Common myeloid progenitor, CD34-positive (primary cell): ENCODE measurements at regions not wholly inside any gene's neighbourhood (a gene's known extent, or its start where the extent isn't known, plus 50 kb on each side); places are given as distances from the start of the nearest gene placed in this dataset.

Experiments
- CTCF ChIA-PET: fragments of 350-600 bp; sonication (Branson Sonifier 250); formaldehyde crosslinking; loops from one replicate; lab custom pipeline; 2021; ENCODE audit warnings: antibody characterized with exemption; lab: Charles Lee
- POLR2A ChIA-PET: fragments of 350-600 bp; sonication (Branson Sonifier 250); formaldehyde crosslinking; loops from one replicate; lab custom pipeline; 2021; ENCODE audit warnings: antibody characterized with exemption; lab: Charles Lee
- DNase-seq, 3 donors: peaks; one replicate each; pipeline versions ENCODE4 v3.0.0 to v3.0.0-alpha.2; 2013
- H3K27ac ChIP-seq, 2 experiments: 1 replicate in 1 of 2; 2 replicates in 1 of 2; pipeline ENCODE4 v1.7.0; 2013; ENCODE audit warnings: inconsistent platforms in 2 of 2, low read length in 2 of 2, mild to moderate bottlenecking in 2 of 2, low read depth in 1 of 2, moderate library complexity in 1 of 2; ENCODE audit not compliant: severe bottlenecking in 2 of 2, insufficient read depth in 1 of 2, poor library complexity in 1 of 2
- H3K27me3 ChIP-seq, 5 experiments: replicated peaks in 2 of 5; 1 replicate in 3 of 5; 2 replicates in 2 of 5; pipeline versions ENCODE4 v1.6.1 to v1.7.0; 2013; ENCODE audit warnings: low read length in 4 of 5, mild to moderate bottlenecking in 2 of 5, moderate library complexity in 2 of 5, inconsistent platforms in 1 of 5; ENCODE audit not compliant: insufficient read depth in 5 of 5, control insufficient read depth in 4 of 5
- H3K36me3 ChIP-seq, 4 experiments: 1 replicate in 2 of 4; 2 replicates in 2 of 4; pipeline versions ENCODE4 v1.6.1 to v1.7.0; 2013; ENCODE audit warnings: low read length in 3 of 4, control low read depth in 1 of 4, mild to moderate bottlenecking in 1 of 4; ENCODE audit not compliant: control insufficient read depth in 4 of 4, insufficient read depth in 4 of 4
- H3K4me1 ChIP-seq, 4 experiments: 1 replicate in 3 of 4; 2 replicates in 1 of 4; pipeline versions ENCODE4 v1.6.1 to v1.7.1; 2013; ENCODE audit warnings: low read length in 3 of 4, mild to moderate bottlenecking in 3 of 4, control low read depth in 1 of 4, inconsistent platforms in 1 of 4, moderate library complexity in 1 of 4; ENCODE audit not compliant: control insufficient read depth in 4 of 4, insufficient read depth in 4 of 4; ENCODE audit errors: control extremely low read depth in 1 of 4
- H3K4me3 ChIP-seq, 7 experiments: 1 replicate in 4 of 7; 2 replicates in 3 of 7; pipeline versions ENCODE4 v1.5.1 to v1.7.0; 2013; ENCODE audit warnings: mild to moderate bottlenecking in 7 of 7, low read length in 6 of 7, moderate library complexity in 6 of 7, inconsistent platforms in 2 of 7, low read depth in 2 of 7, control low read depth in 1 of 7; ENCODE audit not compliant: insufficient read depth in 4 of 7, control insufficient read depth in 1 of 7; ENCODE audit errors: extremely low read depth in 1 of 7
- H3K9me3 ChIP-seq, 5 experiments: 1 replicate in 4 of 5; 2 replicates in 1 of 5; pipeline versions ENCODE4 v1.6.1 to v1.7.1; 2013; ENCODE audit warnings: low read length in 4 of 5, mild to moderate bottlenecking in 2 of 5, inconsistent platforms in 1 of 5, low read depth in 1 of 5, moderate library complexity in 1 of 5; ENCODE audit not compliant: control insufficient read depth in 4 of 5, insufficient read depth in 2 of 5; ENCODE audit errors: control extremely low read depth in 1 of 5
- WGBS: methylation state at CpG from one replicate; pipeline ENCODE4 v1.1.5; 2013; ENCODE audit not compliant: insufficient coverage; 5-methylcytosine and 5-hydroxymethylcytosine counted together

DNA sequence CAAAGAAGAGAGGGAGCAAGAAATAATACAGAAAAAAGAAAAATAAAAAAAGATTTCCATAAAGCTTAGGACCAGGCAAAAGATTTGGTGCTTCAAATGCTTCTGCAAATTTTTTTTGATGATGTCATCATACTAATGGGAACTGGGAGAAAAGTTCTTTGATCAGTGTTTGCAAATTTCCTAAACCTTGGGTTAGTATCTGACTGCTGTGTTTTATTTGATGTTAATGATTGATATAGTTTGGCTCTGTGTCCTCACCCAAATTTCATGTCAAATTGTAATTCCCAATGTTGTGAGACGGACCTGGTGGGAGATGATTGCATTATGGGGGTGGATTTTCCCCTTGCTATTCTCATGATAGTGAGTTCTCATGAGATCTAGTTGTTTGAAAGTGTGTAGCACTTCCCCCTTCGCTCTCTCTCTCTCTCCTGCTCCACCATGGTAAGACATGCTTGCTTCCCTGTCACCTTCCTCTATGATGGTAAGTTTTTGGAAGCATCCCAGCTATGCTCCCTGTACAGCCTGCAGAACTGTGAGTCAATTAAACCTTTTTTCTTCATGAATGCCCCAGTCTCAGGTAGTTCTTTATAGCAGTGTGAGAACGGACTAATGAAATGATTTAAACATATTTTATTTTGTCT, 72.6 kb downstream of the TMEM100 start:
- peaks cover 0 to 3% (median 0%) of the 10 kb centered on the region in 5 experiments for H3K9me3 ChIP-seq
- ChIA-PET POLR2A (no interaction called here), CTCF (interaction anchor here (1.6 kb wide), 1 partner anchor 9 kb away, joined by 5 read pairs; no protein-coding TSS in a partner anchor)
- H3K4me3 ChIP-seq, result no peak overlapping the region
- DNase-seq, result no peak
- 100% methylated on average over 1 of the region's 3 CpGs for WGBS
- H3K36me3 ChIP-seq, result no peaks in the 10 kb centered on the region
- no peaks in the 10 kb centered on the region for H3K27me3 ChIP-seq
- peaks cover 0 to 2% (median 0%) of the 10 kb centered on the region in 4 experiments for H3K4me1 ChIP-seq
- no peak overlapping the region for H3K27ac ChIP-seq

DNA sequence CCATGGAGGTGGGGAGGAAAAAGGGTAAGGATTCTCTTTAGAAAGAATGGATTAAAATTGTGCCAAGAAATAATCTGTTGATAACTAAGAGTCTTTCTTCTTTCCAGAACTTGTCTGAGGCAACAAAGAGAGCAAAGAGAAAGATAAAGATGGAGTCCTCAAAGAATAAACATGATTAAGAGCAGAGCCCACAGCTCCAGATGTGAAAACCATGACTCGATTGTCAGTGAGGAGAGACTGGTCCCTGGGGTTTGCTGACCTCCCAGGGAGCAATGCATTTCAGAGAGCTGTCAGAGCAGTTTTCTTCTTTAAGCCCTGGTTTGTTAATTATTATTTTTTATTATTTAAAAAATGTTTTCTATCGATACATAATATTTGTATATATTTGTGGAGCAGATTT, 74.6 kb downstream of the TMEM100 start:
- Histone ChIP-seq H3K9me3 (peaks cover 0 to 3% (median 0%) of the 10 kb centered on the region in 5 experiments), H3K4me1 (peaks cover 0 to 6% (median 6%) of the 10 kb centered on the region in 4 experiments), H3K27ac (no peak overlapping the region), H3K36me3 (no peaks in the 10 kb centered on the region), H3K4me3 (no peak overlapping the region), H3K27me3 (no peaks in the 10 kb centered on the region)
- ChIA-PET POLR2A (interaction anchor here (0.5 kb wide), 1 partner anchor 30 kb away, joined by 3 read pairs; no protein-coding TSS in a partner anchor), CTCF (no interaction called here)
- no peak for DNase-seq
- no CpG with 5 or more reads among the region's 2 CpGs for WGBS

DNA sequence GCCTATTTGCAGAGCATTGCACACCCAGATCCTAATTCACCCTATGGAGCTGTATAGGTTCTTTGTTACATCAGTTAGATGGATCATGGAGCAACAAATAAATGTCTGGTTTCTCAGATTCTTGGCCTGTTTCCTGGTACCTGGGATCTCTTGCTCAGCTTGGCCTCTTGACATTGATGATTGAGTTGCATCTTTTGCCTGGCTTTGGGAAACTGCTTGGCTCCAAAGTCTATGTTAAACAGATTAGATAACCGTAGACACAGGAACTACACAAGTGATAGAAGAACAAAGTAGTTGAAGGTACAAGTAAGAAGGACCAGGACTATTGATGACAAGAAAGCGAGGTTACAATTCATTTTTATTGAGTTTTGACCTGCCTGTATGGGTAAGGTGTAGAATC, 77.3 kb downstream of the TMEM100 start:
- no peak overlapping the region for H3K4me3 ChIP-seq
- H3K9me3 ChIP-seq, result peaks cover 0 to 3% (median 0%) of the 10 kb centered on the region in 5 experiments
- no peaks in the 10 kb centered on the region for H3K36me3 ChIP-seq
- CTCF ChIA-PET, result interaction anchor here (2.3 kb wide), 1 partner anchor 9 kb away, joined by 8 read pairs; no protein-coding TSS in a partner anchor
- 100% methylated on average over 2 of the region's 2 CpGs for WGBS
- POLR2A ChIA-PET, result no interaction called here
- H3K27ac ChIP-seq, result no peak overlapping the region
- DNase-seq, result no peak
- no peaks in the 10 kb centered on the region for H3K27me3 ChIP-seq
- peaks cover 0 to 15% (median 13%) of the 10 kb centered on the region in 4 experiments for H3K4me1 ChIP-seq

DNA sequence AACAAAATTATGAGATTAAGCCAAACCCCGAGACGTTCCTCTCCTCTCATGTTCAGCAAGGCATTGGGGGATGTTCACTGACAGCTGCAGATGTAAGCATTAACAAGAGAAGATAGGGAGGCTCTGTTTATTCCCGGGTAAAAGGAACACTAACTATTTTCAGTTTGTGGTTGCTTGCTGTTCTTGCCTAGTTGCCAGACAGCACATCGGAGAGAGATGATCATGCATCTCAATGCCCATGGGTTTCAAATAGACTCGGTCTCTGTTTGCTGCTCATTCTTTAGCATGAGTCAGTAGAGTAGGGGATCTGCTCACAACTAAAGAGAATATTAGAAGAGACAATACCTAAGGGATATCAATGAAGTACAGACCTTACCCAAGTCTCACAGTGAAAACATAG, 78.3 kb downstream of the TMEM100 start:
- Histone ChIP-seq H3K27me3 (no peaks in the 10 kb centered on the region), H3K36me3 (no peaks in the 10 kb centered on the region), H3K9me3 (peaks cover 0 to 3% (median 0%) of the 10 kb centered on the region in 5 experiments), H3K4me3 (no peak overlapping the region), H3K4me1 (peaks cover 0 to 22% (median 15%) of the 10 kb centered on the region in 4 experiments), H3K27ac (no peak overlapping the region)
- 95% methylated on average over 5 of the region's 5 CpGs for WGBS
- ChIA-PET CTCF (no interaction called here), POLR2A (no interaction called here)
- no peak for DNase-seq

DNA sequence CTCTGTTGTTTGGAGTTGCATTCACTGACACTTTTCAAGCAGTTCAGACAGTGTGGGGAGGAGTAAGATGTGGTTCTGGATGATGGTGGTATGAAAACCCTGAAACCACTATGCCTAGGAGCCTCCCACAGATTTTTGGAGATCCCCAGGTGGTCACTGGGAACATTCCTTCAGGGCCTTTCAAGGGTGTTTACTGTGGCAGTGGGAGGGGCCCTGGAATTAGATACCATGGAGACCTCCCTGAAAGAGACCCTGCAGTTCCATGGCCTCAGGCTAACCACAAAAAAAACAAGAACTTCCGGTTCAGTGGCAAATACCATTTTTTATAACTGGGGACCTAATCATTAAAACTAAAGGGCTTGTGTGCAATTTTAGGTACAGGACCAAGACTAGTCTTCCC, 79.9 kb downstream of the TMEM100 start:
- H3K4me3 ChIP-seq, result peak overlapping the region in 1 of 7 experiments; percentile 18
- POLR2A ChIA-PET, result no interaction called here
- H3K36me3 ChIP-seq, result no peaks in the 10 kb centered on the region
- H3K4me1 ChIP-seq, result peaks cover 0 to 22% (median 15%) of the 10 kb centered on the region in 4 experiments
- H3K9me3 ChIP-seq, result no peaks in the 10 kb centered on the region
- no peak overlapping the region for H3K27ac ChIP-seq
- H3K27me3 ChIP-seq, result no peaks in the 10 kb centered on the region
- 40% methylated on average over 1 of the region's 1 CpG for WGBS
- DNase-seq, result peak; percentile 9 to 37 (median 36)
- CTCF ChIA-PET, result no interaction called here

DNA sequence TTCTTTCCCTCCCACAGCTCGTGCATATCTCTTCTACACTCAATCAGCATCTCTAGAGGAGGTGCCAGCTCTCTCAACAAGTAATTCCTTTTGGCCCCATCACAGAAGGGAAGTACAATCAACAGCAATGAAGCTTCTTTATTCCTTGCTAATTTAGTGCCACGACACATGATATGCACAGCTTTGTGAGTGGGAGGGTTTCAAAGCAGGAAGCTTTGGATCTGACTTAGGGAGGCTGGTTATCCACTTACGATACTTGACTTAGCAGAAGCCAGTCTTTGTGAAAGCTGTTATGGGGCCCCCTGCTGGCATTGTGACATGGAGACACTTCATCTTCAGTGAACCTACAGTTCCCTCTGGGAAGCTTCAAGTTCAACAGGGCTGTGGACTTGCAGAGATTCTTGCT, 81.0 kb downstream of the TMEM100 start:
- H3K36me3 ChIP-seq, result no peaks in the 10 kb centered on the region
- peaks cover 0 to 22% (median 15%) of the 10 kb centered on the region in 4 experiments for H3K4me1 ChIP-seq
- POLR2A ChIA-PET, result no interaction called here
- H3K9me3 ChIP-seq, result no peaks in the 10 kb centered on the region
- DNase-seq, result peak; percentile 40 to 60 (median 57)
- H3K4me3 ChIP-seq, result no peak overlapping the region
- H3K27me3 ChIP-seq, result no peaks in the 10 kb centered on the region
- CTCF ChIA-PET, result interaction anchor here (0.9 to 1.7 kb wide), 11 partner anchors 9 to 166 kb away, joined by 3 to 6 read pairs (median 4); no protein-coding TSS in a partner anchor
- 72% methylated on average over 3 of the region's 3 CpGs for WGBS
- H3K27ac ChIP-seq, result no peak overlapping the region

DNA sequence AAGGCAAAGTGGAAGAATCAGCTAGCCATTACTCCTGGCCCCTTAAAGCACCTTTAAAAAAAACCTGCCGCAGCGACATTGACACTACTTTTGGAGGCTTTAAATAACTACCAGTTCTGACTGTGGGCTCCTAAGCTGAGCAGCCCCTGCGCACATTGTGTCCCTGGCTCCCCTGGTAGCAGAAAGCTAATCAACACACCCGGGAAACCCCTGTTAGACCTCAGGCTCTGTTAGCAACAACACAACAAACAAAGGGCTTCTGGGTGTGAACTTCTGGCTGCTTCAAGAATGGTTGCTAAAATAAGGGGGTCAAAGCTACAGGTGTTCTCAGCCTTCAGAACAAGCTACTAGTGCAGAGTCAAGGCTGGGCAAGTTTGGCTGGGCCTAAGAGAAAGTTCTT, 83.6 kb downstream of the TMEM100 start:
- WGBS, result 100% methylated on average over 3 of the region's 4 CpGs

More for the DNA sequence above, 83.6 kb downstream of the TMEM100 start:
- no peaks in the 10 kb centered on the region for H3K9me3 ChIP-seq
- H3K4me1 ChIP-seq, result peaks cover 0 to 22% (median 15%) of the 10 kb centered on the region in 4 experiments
- no peaks in the 10 kb centered on the region for H3K36me3 ChIP-seq
- H3K4me3 ChIP-seq, result no peak overlapping the region
- DNase-seq, result no peak
- H3K27ac ChIP-seq, result no peak overlapping the region
- ChIA-PET POLR2A (no interaction called here), CTCF (no interaction called here)
- H3K27me3 ChIP-seq, result no peaks in the 10 kb centered on the region
